CD4-positive, alpha-beta T cell (primary cell): ENCODE measurements at regions not wholly inside any gene's neighbourhood (a gene's known extent, or its start where the extent isn't known, plus 50 kb on each side); places are given as distances from the start of the nearest gene placed in this dataset.

Experiments
- ATAC-seq: fragments of 200-7000 bp; cut with Tn5 transposase; one replicate; pipeline ENCODE4 v1.10.0; 2022; ENCODE audit warnings: mild to moderate bottlenecking; ENCODE audit not compliant: poor library complexity
- CTCF ChIA-PET: fragments of 350-600 bp; sonication (Branson Sonifier 250); formaldehyde crosslinking; loops from one replicate; lab custom pipeline; 2021; ENCODE audit warnings: antibody characterized with exemption, inconsistent platforms; lab: Charles Lee
- POLR2A ChIA-PET: fragments of 350-600 bp; sonication (Branson Sonifier 250); formaldehyde crosslinking; loops from one replicate; lab custom pipeline; 2021; ENCODE audit warnings: antibody characterized with exemption, inconsistent platforms; lab: Charles Lee
- DNase-seq, 14 experiments: peaks; one replicate each; pipeline ENCODE4 v3.0.0-alpha.2; 2013 to 2020; ENCODE audit warnings: mixed read lengths in 2 of 14
- H3K27ac ChIP-seq, 2 donors: one replicate each; pipeline versions ENCODE4 v1.5.1 to v1.7.0; 2013; ENCODE audit warnings: low read length in 2 of 2, low read depth in 1 of 2, mild to moderate bottlenecking in 1 of 2
- H3K27me3 ChIP-seq, 2 experiments: 1 replicate in 1 of 2; 2 replicates in 1 of 2; pipeline versions ENCODE4 v1.6.1 to v1.7.0; 2013; ENCODE audit warnings: low read length in 2 of 2, control low read depth in 1 of 2, mild to moderate bottlenecking in 1 of 2, moderate library complexity in 1 of 2; ENCODE audit not compliant: insufficient read depth in 2 of 2, control insufficient read depth in 1 of 2
- H3K36me3 ChIP-seq: one replicate; pipeline ENCODE4 v1.6.1; 2013; ENCODE audit warnings: low read length, control low read depth; ENCODE audit not compliant: insufficient read depth
- H3K4me1 ChIP-seq: one replicate; pipeline ENCODE4 v1.6.1; 2013; ENCODE audit warnings: low read length, control low read depth; ENCODE audit not compliant: insufficient read depth
- H3K4me3 ChIP-seq: one replicate; pipeline ENCODE4 v1.5.1; 2013; ENCODE audit warnings: mild to moderate bottlenecking, low read length, moderate library complexity
- H3K9me3 ChIP-seq, 2 experiments: 1 replicate in 1 of 2; 2 replicates in 1 of 2; pipeline versions ENCODE4 v1.6.1 to v1.7.0; 2013; ENCODE audit warnings: low read length in 2 of 2, mild to moderate bottlenecking in 2 of 2, control low read depth in 1 of 2, moderate library complexity in 1 of 2; ENCODE audit not compliant: control insufficient read depth in 1 of 2, insufficient read depth in 1 of 2
- H3K27ac Mint-ChIP-seq: one replicate; pipeline ENCODE4 v1.8.0; 2020; ENCODE audit warnings: mixed read lengths
- H3K27me3 Mint-ChIP-seq: one replicate; pipeline ENCODE4 v1.8.0; 2021; ENCODE audit warnings: mixed read lengths
- H3K36me3 Mint-ChIP-seq: one replicate; pipeline ENCODE4 v1.8.0; 2021; ENCODE audit warnings: low read depth, mixed read lengths
- H3K4me1 Mint-ChIP-seq: one replicate; pipeline ENCODE4 v1.8.0; 2021; ENCODE audit warnings: low read depth, mixed read lengths
- H3K4me3 Mint-ChIP-seq: one replicate; pipeline ENCODE4 v1.8.0; 2020; ENCODE audit warnings: mild to moderate bottlenecking, mixed read lengths
- H3K9me3 Mint-ChIP-seq: one replicate; pipeline ENCODE4 v1.8.0; 2020; ENCODE audit warnings: mixed read lengths
- CTCF ChIP-seq: fragments of 200-600 bp; IDR thresholded peaks from one replicate; pipeline ENCODE4 v1.8.0; 2022; ENCODE audit warnings: antibody characterized with exemption, mild to moderate bottlenecking
- intact Hi-C, 2 experiments: fragments of 100-400 bp; cut with DNase I in 1 of 2; cut with micrococcal nuclease in 1 of 2; formaldehyde crosslinking; loops; one replicate each; pipeline versions ENCODE4 v1.15.1 to v1.9.0; 2023 to 2025; cut with DNase I, micrococcal nuclease

GRCh38 chr11:91174734-91175133 lies 951.9 kb upstream of the CHORDC1 start:
- Mint-ChIP-seq H3K27me3 (no peaks in the 10 kb centered on the region), H3K4me1 (no peaks in the 10 kb centered on the region), H3K27ac (no peak overlapping the region), H3K9me3 (peaks cover 3% of the 10 kb centered on the region), H3K36me3 (no peaks in the 10 kb centered on the region), H3K4me3 (no peak overlapping the region)
- no peaks in the 10 kb centered on the region for H3K4me1 ChIP-seq
- H3K36me3 ChIP-seq = no peaks in the 10 kb centered on the region
- H3K4me3 ChIP-seq = no peak overlapping the region
- POLR2A ChIA-PET = no interaction called here
- H3K27me3 ChIP-seq = no peaks in the 10 kb centered on the region
- ATAC-seq (no peak), DNase-seq (no peak)
- intact Hi-C loops = no loop called here
- no peak for TF ChIP-seq CTCF
- CTCF ChIA-PET = no interaction called here
- H3K27ac ChIP-seq = no peak overlapping the region
- peaks cover 0 to 4% of the 10 kb centered on the region in 2 experiments for H3K9me3 ChIP-seq

GRCh38 chr11:91174193-91174592 lies 951.3 kb upstream of the CHORDC1 start:
- Histone ChIP-seq H3K4me3 (no peak overlapping the region), H3K27ac (no peak overlapping the region), H3K9me3 (peaks cover 0 to 4% of the 10 kb centered on the region in 2 experiments), H3K4me1 (no peaks in the 10 kb centered on the region), H3K27me3 (no peaks in the 10 kb centered on the region), H3K36me3 (no peaks in the 10 kb centered on the region)
- intact Hi-C loops = no loop called here
- no peak for TF ChIP-seq CTCF
- Mint-ChIP-seq H3K27ac (no peak overlapping the region), H3K9me3 (peaks cover 4% of the 10 kb centered on the region), H3K36me3 (no peaks in the 10 kb centered on the region), H3K4me3 (no peak overlapping the region), H3K4me1 (no peaks in the 10 kb centered on the region), H3K27me3 (no peaks in the 10 kb centered on the region)
- no peak for DNase-seq
- ChIA-PET CTCF (no interaction called here), POLR2A (no interaction called here)
- no peak for ATAC-seq

- ATAC-seq = no peak
- no peaks in the 10 kb centered on the region for H3K27me3 Mint-ChIP-seq
Measured at GRCh38 chr11:91173701-91174100, 950.9 kb upstream of the CHORDC1 start.

More at GRCh38 chr11:91173701-91174100, 950.9 kb upstream of the CHORDC1 start:
- Histone ChIP-seq H3K4me3 (no peak overlapping the region), H3K9me3 (peaks cover 0 to 4% of the 10 kb centered on the region in 2 experiments), H3K27me3 (no peaks in the 10 kb centered on the region), H3K27ac (no peak overlapping the region), H3K36me3 (no peaks in the 10 kb centered on the region), H3K4me1 (no peaks in the 10 kb centered on the region)
- Mint-ChIP-seq H3K27ac (no peak overlapping the region), H3K4me3 (no peak overlapping the region), H3K4me1 (no peaks in the 10 kb centered on the region), H3K36me3 (no peaks in the 10 kb centered on the region), H3K9me3 (peaks cover 7% of the 10 kb centered on the region)
- DNase-seq = no peak
- intact Hi-C loops = no loop called here
- CTCF ChIA-PET = no interaction called here
- TF ChIP-seq CTCF = no peak
- POLR2A ChIA-PET = no interaction called here
